Motor neuron (in vitro differentiated cells): ENCODE measurements at regions not wholly inside any gene's neighbourhood (a gene's known extent, or its start where the extent isn't known, plus 50 kb on each side); places are given as distances from the start of the nearest gene placed in this dataset.

ENCODE experiments used
- ATAC-seq, 8 experiments: fragments of 200-7000 bp; cut with Tn5 transposase; replicated peaks in 6 of 8; 2 replicates each; pipeline ENCODE4 v1.8.0; 2021; ENCODE audit warnings: mild to moderate bottlenecking in 8 of 8, moderate library complexity in 8 of 8
- H3K27ac ChIP-seq, 2 donors: fragments of 250-450 bp; sonication (Bioruptor Pico); 2 replicates each; pipeline ENCODE4 v1.9.0; 2021; ENCODE audit warnings: antibody characterized with exemption in 2 of 2, mild to moderate bottlenecking in 2 of 2, moderate library complexity in 1 of 2
- H3K4me1 ChIP-seq, 2 donors: fragments of 250-450 bp; sonication (Bioruptor Pico); replicated peaks in 1 of 2; 2 replicates each; pipeline ENCODE4 v1.6.1; 2021; ENCODE audit warnings: antibody characterized with exemption in 2 of 2, mild to moderate bottlenecking in 2 of 2, moderate library complexity in 1 of 2
- H3K4me3 ChIP-seq, 5 donors: fragments of 250-450 bp; sonication (Bioruptor Pico); 2 replicates each; pipeline ENCODE4 v1.9.0; 2021; ENCODE audit warnings: antibody characterized with exemption in 5 of 5, mild to moderate bottlenecking in 5 of 5, moderate library complexity in 4 of 5
- WGBS, 10 experiments: fragments of 450-650 bp; shearing (Covaris generic); methylation state at CpG; one replicate each; pipeline ENCODE4 v1.0.0; 2022; 5-methylcytosine and 5-hydroxymethylcytosine counted together
- in situ Hi-C, 9 experiments: fragments of 400-800 bp; cut with MboI; loops; one replicate each; pipeline ENCODE4 v1.15.0; 2021; ENCODE audit warnings: low sequenced_read_pairs in 9 of 9, low pct_unique_long_range_greater_than_20kb in 2 of 9; ENCODE audit not compliant: unreplicated experiment in 9 of 9

GRCh38 chr9:99416007-99416406, 193.9 kb downstream of the SEC61B start:
- 60 to 92% (median 62%) methylated on average over 1 to 2 of the region's 2 CpGs; no CpG with 5 or more reads in 7 of the 10 experiments for WGBS, 10 experiments
- ATAC-seq: peak in 2 of 8 experiments; percentile 29 to 50
- in situ Hi-C loops: no loop called here
- no peak overlapping the region for H3K4me3 ChIP-seq
- H3K27ac ChIP-seq: no peak overlapping the region
- H3K4me1 ChIP-seq: peaks cover 13 to 15% of the 10 kb centered on the region in 2 donors

- H3K4me1 ChIP-seq: peaks cover 11% of the 10 kb centered on the region in 2 donors
- H3K4me3 ChIP-seq: no peak overlapping the region
- WGBS, 10 experiments: 58 to 100% (median 80%) methylated on average over 2 to 4 of the region's 4 CpGs
- in situ Hi-C loops: no loop called here
- peak in 4 of 8 experiments; percentile 41 to 82 (median 72) for ATAC-seq
- peak overlapping the region in 1 of 2 donors; percentile 36 for H3K27ac ChIP-seq
Observed at GRCh38 chr9:99419070-99419469, 197.0 kb downstream of the SEC61B start.

GRCh38 chr9:99421369-99421768, 199.3 kb downstream of the SEC61B start:
- no peak for ATAC-seq

GRCh38 chr9:99425124-99425523, 203.0 kb downstream of the SEC61B start:
- in situ Hi-C loops: no loop called here

More at GRCh38 chr9:99421369-99421768, 199.3 kb downstream of the SEC61B start:
- Histone ChIP-seq H3K4me3 (no peak overlapping the region), H3K27ac (no peak overlapping the region), H3K4me1 (peaks cover 13 to 28% of the 10 kb centered on the region in 2 donors)
- in situ Hi-C loops: no loop called here
- WGBS, 10 experiments: 9 to 100% (median 78%) methylated on average over 1 to 4 of the region's 4 CpGs

GRCh38 chr9:99425923-99426842, 204.1 kb downstream of the SEC61B start:
- H3K27ac ChIP-seq: no peak overlapping the region
- 0 to 83% (median 25%) methylated on average over 1 of the region's 1 CpG; no CpG with 5 or more reads in 3 of the 10 experiments for WGBS, 10 experiments
- ATAC-seq: peak in 5 of 8 experiments; percentile 50 to 87 (median 71)
- H3K4me3 ChIP-seq: no peak overlapping the region
- peaks cover 8 to 23% of the 10 kb centered on the region in 2 donors for H3K4me1 ChIP-seq
- in situ Hi-C loops: no loop called here

More at GRCh38 chr9:99425124-99425523, 203.0 kb downstream of the SEC61B start:
- peaks cover 8 to 23% of the 10 kb centered on the region in 2 donors for H3K4me1 ChIP-seq
- H3K4me3 ChIP-seq: no peak overlapping the region
- ATAC-seq: no peak
- H3K27ac ChIP-seq: no peak overlapping the region

- in situ Hi-C loops: no loop called here
- peaks cover 8 to 23% of the 10 kb centered on the region in 2 donors for H3K4me1 ChIP-seq
- H3K27ac ChIP-seq: no peak overlapping the region
- no peak overlapping the region for H3K4me3 ChIP-seq
- no peak for ATAC-seq
Observed at GRCh38 chr9:99427260-99427659, 205.2 kb downstream of the SEC61B start.

- Histone ChIP-seq H3K4me1 (peaks cover 8 to 17% of the 10 kb centered on the region in 2 donors), H3K27ac (no peak overlapping the region), H3K4me3 (no peak overlapping the region)
- no peak for ATAC-seq
- in situ Hi-C loops: no loop called here
- 0 to 100% (median 88%) methylated on average over 1 to 2 of the region's 2 CpGs; no CpG with 5 or more reads in 5 of the 10 experiments for WGBS, 10 experiments
Observed at GRCh38 chr9:99430301-99430700, 208.2 kb downstream of the SEC61B start.

GRCh38 chr9:99431103-99431502, 209.0 kb downstream of the SEC61B start:
- in situ Hi-C loops: no loop called here

GRCh38 chr9:99432075-99432474, 210.0 kb downstream of the SEC61B start:
- Histone ChIP-seq H3K4me1 (no peaks in the 10 kb centered on the region), H3K4me3 (no peak overlapping the region), H3K27ac (no peak overlapping the region)
- in situ Hi-C loops: no loop called here
- WGBS, 10 experiments: 80 to 100% (median 96%) methylated on average over 1 to 4 of the region's 4 CpGs; no CpG with 5 or more reads in 4 of the 10 experiments
- no peak for ATAC-seq

More at GRCh38 chr9:99431103-99431502, 209.0 kb downstream of the SEC61B start:
- Histone ChIP-seq H3K27ac (no peak overlapping the region), H3K4me3 (no peak overlapping the region), H3K4me1 (peaks cover 8 to 9% of the 10 kb centered on the region in 2 donors)
- peak in 1 of 8 experiments; percentile 31 for ATAC-seq
- 0 to 100% (median 13%) methylated on average over 1 of the region's 1 CpG; no CpG with 5 or more reads in 3 of the 10 experiments for WGBS, 10 experiments

- Histone ChIP-seq H3K4me1 (no peaks in the 10 kb centered on the region), H3K4me3 (no peak overlapping the region), H3K27ac (no peak overlapping the region)
- in situ Hi-C loops: no loop called here
- peak in 2 of 8 experiments; percentile 4 to 5 for ATAC-seq
- 40 to 100% (median 88%) methylated on average over 1 to 4 of the region's 4 CpGs for WGBS, 10 experiments
Observed at GRCh38 chr9:99433095-99433494, 211.0 kb downstream of the SEC61B start.

- Histone ChIP-seq H3K4me1 (no peaks in the 10 kb centered on the region), H3K27ac (no peak overlapping the region), H3K4me3 (no peak overlapping the region)
- in situ Hi-C loops: no loop called here
- peak; percentile 25 to 100 (median 100) for ATAC-seq
- 0 to 53% (median 20%) methylated on average over 1 to 2 of the region's 3 CpGs; no CpG with 5 or more reads in 5 of the 10 experiments for WGBS, 10 experiments
Observed at GRCh38 chr9:99433555-99433954, 211.5 kb downstream of the SEC61B start.

- H3K27ac ChIP-seq: no peak overlapping the region
- WGBS, 10 experiments: 20 to 91% (median 79%) methylated on average over 1 to 5 of the region's 5 CpGs
- ATAC-seq: no peak
- H3K4me1 ChIP-seq: no peaks in the 10 kb centered on the region
- in situ Hi-C loops: no loop called here
- no peak overlapping the region for H3K4me3 ChIP-seq
Observed at GRCh38 chr9:99436616-99437015, 214.5 kb downstream of the SEC61B start.

GRCh38 chr9:99437145-99437544, 215.1 kb downstream of the SEC61B start:
- WGBS, 10 experiments: 55 to 88% (median 80%) methylated on average over 1 to 3 of the region's 3 CpGs; no CpG with 5 or more reads in 2 of the 10 experiments
- Histone ChIP-seq H3K4me3 (no peak overlapping the region), H3K4me1 (no peaks in the 10 kb centered on the region), H3K27ac (no peak overlapping the region)
- in situ Hi-C loops: no loop called here
- no peak for ATAC-seq
